Posterior vena cava (tissue), 2 donors: ENCODE measurements at regions not wholly inside any gene's neighbourhood (a gene's known extent, or its start where the extent isn't known, plus 50 kb on each side); places are given as distances from the start of the nearest gene placed in this dataset.

Source experiments
- DNase-seq: peaks from one replicate; pipeline ENCODE4 v3.0.0-alpha.2; 2020; ENCODE audit warnings: low spot score
- intact Hi-C, 2 donors: fragments of 100-400 bp; cut with DNase I; formaldehyde crosslinking; loops; one replicate each; pipeline versions ENCODE4 v1.14.1 to v1.14.2; 2022 to 2023
- donor health status: DM: yes; HTN: yes; CAD: no.
- donor health status: DM: yes; HTN: yes; CAD: no.

DNA sequence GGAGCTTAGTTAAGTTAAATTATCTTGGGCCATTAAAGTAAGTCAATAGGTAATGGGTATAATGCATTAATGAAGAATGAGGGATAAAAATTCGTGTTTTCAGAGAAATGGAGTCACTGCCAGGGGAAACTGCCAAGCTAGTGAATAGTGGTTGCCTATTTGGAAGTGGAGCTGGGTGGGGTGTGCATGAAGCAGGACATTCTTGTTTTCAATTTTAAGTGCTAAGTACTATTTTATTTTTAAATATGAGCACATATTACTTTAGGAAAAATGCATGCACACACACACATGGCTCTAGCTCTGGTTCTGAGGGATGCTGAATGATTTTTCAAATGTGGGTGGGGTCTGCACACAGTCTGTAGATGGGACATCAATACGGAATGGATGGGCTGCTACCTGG is 717.7 kb upstream of the SGCG start:
- no peak for DNase-seq
- intact Hi-C loops = no loop called here

DNA sequence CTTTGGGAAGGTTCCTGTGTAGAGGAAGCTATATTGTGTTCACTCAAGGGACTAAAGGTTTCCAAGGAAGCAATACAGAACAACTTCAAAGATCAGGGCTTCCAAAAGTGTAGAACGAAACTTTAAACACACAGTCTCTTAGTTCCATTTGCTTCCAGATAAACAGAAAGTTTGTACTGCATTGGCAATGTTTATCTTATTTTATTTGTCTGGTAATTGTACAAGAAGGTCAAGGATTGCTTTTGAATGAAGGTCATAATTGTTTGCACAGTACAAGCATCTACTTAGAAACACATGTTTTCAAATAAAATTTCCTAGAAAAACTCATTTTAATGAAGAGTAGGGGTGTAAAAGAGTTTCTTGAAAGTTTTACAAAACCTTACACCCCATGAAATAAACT is 712.7 kb upstream of the SGCG start:
- intact Hi-C loops = no loop called here
- DNase-seq = no peak

DNA sequence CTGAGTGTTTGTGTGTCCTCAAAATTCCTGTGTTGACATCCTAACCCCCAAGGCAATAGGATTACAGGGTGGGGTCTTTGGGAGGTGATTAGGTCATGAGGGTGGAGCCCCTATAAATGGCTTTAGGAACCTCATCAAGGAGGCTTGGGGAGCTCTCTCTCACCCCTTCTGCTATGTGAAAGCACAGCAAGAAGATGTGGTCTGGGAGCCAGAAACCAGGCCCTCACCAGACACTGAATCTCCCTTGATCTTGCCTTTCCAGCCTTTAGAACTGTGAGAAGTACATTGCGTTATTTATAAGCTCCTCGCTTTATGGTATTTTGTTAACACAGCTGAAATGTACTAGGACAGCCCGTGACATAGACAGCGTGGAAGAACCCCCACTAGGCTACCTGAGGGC is 712.0 kb upstream of the SGCG start:
- DNase-seq = no peak
- intact Hi-C loops = no loop called here

DNA sequence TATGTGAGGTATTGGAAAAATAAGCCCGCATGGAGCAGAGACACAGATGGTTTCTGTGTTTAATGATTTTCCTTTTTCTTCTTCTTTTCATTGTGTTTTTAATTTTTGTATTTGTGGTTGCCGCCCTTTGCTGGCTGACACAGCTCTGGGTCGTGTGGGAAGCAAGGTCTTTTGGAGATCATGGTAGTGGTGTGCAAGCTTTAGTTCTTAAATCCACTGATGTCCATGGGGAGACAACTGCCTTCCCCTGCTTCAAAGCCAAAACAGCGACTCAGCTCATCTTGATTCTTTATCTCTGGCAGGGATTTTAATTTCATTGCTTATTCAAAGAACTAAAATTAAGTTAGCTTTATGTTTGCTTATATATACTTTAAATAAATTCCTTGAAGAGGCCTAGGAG is 711.3 kb upstream of the SGCG start:
- no peak for DNase-seq
- intact Hi-C loops = no loop called here

DNA sequence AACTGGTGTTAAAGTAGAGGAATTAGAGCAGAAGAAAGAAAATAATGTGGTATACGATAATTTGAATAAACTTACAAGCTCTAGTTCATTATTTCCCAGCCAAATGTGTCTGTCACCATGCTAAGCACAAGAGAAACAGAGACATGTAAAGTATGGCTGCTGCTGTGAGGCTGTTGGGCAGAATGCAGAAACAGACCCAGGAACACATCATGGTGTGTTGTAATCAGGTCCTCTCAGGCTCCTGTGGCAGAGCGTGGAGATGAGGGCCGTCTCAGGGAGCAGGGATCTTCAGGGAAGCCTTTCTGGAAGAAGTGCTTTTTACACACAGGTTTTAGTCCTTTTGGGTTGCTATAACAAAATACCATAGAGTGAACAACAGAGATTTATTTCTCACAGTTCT is 710.7 kb upstream of the SGCG start:
- no peak for DNase-seq
- intact Hi-C loops = no loop called here

DNA sequence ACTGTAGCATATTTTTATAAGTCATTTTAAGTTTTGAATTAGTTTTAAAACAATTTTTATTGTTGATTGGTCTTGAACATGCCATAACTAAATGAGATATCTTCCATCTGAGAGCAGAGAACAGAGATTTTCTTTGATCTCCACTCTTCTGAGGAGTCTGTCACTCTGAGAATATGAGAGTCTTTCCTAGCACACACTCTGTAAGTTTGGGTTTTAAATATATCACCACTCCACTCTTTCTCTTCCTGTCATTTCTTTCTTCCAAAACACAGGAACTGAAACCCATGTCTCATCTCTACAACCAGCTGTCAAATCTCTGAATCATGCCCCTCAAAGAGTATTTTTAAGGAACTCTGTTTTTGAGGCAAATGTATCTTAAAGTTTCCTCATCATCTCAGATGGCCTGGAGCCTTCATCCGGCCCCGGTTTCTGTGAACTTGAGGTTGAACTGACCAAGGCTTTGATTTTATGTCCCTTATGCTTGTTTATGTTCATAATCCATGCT is 698.2 kb upstream of the SGCG start:
- DNase-seq = no peak
- intact Hi-C loops = no loop called here

DNA sequence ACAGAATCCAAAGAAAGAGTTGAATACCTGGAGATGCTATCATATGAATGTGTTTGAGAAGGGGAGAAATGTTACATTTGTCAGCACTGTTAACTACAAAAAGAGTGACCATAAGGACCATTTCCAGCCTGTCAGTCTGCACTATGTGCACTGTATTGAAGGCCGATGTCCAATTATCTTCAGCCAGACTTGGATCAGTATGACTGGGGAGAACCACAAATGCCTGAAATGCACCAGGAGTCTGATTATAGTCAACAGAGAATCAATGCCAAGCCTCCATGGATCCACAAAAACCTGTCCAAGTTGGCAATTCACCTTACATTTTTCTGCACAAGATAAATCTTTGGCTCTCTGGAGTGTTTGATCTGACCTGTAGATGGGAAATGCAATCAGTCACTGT is 697.5 kb upstream of the SGCG start:
- DNase-seq = no peak
- intact Hi-C loops = no loop called here

DNA sequence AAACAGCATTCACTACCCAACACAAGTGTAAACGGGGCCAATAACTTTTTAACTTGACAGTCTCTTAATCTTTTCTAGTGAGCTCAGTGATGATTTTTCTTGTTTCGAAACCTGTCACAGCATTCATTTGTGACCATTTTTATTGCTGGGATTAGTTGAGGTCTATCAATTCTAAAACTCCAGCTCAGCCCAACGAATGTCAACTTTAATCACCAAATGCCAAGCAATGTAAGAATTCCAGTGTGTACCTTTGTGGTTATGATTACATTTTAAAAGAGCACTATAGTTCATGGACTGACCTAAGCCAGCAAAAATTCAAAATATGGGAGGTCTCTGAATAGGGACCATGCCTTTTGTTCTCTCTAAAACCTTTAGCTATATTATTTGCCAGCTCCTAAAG is 694.3 kb upstream of the SGCG start:
- intact Hi-C loops = no loop called here
- no peak for DNase-seq

DNA sequence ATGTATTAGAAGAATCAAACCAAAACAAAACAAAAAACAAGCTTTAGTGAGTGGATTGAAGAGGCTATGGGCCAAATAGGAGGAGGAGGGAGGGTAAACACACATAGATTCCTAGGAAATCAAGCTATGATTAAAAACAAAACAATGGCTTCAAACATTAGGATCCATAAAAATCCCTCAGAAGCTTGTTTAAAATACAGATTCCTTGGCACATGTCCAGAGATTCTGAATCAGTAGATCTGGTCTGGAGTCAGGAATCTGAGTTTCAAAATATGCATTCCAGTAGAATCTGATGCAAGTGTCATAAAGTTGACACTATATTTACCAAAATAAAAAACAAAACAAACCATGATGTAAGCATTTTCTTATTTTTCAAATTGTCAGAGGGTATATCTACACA is 692.8 kb upstream of the SGCG start:
- no peak for DNase-seq
- intact Hi-C loops = no loop called here

DNA sequence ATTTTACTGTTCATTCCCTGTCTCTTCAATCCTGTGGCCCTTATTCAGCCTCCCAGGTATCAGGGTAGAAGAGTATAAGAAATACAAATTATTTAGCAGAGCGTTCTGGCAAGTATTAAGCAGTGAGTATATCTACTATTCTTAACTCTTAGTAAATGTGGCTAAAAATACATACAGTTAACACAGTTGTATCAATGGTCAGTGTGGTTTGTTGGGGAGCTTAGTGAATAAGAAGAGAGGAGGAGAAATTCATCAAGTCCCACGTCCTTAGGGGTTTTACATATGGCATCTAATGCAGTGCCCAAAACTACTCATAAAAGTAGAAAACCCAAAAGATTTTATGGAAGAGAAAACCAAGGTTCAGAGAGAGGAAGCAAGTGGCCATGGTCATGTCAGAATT is 691.0 kb upstream of the SGCG start:
- intact Hi-C loops = no loop called here
- DNase-seq = no peak

DNA sequence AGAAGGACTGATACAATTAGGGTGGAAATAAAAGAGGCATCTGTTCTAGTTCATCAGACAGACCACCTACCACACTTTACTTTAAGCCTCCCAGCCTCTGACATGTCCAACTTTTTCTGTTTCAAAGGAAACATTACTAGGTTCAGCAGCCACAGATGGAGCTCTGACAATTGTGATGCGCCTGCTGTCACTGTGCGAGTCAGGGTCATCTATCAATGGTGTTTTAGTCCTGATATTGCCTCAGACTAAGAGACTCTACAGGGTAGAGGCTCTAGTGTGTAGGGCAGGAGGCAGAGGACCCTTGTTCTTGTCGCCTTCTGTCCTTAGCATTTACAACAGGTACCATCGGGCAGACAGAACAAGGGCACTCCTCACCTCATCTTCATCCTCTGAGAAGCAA is 685.0 kb upstream of the SGCG start:
- no peak for DNase-seq
- intact Hi-C loops = no loop called here

DNA sequence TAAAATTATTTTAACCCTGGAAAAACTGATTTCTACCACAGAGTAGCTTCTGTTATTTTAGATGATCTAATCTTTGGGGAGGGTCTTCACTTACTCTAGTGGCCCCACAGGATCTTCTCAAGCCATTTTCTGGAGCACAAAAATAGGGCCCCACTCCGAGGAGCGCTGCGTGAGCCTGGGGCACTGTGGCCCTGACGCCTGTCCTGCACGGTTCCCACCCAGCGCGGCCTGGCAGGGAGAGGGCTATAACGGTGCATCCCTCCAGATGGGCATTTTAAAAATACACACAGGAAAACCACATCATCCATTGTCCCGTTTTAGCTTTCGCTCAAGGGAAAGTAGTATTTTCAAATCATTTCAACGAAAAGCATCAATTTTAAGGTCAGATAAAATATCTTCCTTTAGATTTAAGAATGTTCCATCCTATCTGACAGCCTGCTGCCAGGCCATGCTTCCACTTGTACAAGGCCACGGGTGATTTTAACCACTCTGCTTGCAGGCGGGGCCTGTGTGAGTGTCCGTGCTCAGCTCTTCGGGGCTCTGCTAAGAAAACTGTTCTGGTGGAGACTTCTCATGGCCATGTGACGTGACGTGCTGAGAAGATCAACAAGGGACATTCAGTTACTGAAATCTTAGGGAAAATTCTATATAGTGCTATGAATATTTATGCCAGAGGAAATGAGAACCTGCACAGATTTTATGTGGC is 683.8 kb upstream of the SGCG start:
- intact Hi-C loops = no loop called here
- no peak for DNase-seq

DNA sequence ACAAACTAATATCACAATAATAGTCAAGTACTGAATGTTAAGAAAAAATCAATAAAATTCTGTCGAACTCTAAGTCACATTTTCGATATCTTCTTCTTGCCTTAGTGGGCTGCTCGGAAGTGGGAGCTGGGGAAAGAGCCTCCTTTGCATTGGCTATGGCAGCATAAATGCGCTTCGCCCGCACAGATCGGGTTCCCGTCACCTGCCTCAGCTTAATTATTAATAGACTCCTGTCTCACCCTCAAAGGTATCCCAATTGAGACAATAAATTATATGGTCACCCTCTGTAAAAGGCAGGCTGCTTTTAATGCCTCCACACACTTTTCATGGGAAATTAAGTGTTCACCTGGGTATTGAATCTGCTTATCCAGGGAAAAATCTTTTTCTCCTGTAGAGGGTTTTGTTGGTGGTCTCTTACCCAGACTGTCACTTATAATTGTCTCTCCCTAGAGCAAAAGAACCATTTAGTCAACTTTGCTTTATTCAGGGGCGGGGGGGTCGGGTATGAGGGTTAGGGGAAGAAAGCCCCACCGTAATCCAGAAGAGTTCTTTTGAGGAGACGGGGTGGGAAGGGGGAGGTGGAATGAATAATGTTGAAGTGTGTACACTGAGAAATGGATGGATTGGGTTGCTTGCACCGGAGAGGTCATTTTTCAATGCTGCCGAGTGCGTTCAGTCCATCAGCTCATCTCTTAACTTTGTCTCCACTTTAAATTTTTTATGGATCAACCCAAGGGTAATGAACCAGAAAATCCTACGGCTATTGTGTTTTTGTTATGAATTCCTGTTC is 682.6 kb upstream of the SGCG start:
- DNase-seq = no peak
- intact Hi-C loops = no loop called here

DNA sequence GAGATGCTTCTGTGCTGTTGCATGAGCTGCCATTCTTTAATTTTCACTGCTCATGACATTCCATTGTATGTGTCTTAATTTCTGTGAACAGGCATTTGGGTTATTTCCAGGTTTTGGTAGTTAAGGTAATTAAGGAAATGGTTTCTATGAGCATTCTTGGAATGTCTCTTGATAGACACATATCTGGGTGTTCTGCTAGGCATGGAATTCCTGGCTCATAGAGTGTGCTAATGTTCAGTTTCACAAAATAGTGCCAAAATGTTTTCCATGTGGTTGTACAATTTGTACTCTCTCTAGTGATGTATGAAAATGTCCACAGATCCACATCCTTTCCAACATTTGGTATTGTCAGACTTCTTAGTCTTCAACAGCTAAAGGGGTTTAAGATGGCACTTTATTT is 680.9 kb upstream of the SGCG start:
- intact Hi-C loops = no loop called here
- DNase-seq = no peak

DNA sequence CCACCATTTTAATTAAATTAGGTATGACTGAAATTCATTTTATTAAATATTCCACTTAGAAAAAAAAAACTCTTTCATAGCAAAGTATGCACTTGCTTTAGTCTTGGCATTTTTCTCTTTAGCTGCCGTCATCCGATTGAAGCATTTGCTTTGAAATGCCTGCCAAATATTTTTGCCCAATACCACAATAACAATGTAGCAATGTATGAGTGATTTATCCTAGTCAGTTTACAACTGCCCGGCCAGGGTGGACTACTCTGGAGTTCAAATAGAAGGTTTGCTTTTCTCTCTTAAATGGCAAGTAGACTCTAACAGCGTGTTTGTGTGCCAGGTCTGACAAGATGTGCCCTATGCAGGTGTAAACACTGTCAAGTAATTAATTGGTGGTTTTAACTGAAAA is 675.3 kb upstream of the SGCG start:
- no peak for DNase-seq
- intact Hi-C loops = no loop called here

DNA sequence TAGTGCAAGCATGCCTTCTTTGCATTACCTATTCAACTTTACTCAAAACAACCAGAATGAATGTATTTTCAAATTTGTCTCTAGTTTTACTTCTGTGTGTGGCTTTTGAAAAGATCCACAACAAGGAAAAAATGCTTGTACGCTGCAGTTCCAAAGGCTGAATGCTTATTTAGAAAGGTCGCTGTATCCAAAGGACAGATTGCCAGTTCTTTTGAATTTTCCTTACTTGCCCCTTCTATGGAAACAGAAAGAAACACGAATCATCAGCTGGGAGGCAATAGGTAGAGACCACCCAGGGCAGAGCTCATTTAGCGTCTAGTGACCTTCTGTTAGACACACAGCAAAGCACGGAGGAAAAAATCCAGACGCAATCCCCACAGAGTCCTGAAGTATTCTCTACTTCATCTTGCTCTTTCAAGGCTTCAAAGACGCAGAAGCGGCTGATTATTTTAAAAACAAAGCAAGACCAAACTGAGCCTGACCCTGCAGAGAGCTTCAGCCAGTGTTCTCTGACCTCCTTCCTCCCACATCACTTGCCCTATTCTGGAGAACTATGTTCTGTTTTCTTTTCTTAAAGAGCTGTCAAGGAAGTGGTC is 674.6 kb upstream of the SGCG start:
- intact Hi-C loops = no loop called here
- DNase-seq = no peak

DNA sequence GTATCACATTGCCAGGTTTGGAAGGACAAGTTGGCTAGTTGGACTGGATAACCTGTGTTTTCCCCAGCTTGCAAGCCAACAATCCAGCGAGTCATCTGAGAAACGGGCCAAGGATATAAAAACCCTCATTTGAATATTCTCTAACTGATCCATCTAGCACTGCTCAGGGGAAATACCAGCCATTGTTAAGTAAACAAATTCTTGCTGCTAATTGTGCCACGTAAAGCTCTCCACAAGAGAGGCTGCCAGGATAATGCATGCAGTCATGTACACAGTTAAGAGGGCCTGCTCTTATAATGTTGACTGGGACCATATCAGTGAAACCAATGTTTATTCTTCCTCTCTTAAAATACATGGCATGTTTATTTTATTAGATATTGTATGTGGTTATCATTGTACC is 663.2 kb upstream of the SGCG start:
- intact Hi-C loops = no loop called here
- DNase-seq = no peak

DNA sequence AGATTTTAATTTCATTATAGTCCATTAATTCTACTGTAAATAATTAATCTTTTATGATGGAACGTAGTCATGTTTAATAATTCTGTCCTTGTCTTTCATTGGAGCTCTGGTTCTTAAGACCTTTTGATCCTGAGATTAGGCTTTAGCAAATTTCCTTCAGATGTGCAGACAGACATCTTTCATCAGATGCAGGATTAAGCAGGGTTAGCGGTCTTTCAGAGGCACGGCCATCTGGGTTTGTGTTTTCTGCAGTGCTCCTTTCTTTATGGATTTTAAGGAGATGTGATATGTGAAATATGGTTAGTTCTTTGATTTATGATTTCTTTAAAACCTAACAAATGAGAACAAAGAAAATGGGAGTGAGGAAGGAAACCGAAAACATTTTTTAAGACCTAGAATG is 643.9 kb upstream of the SGCG start:
- DNase-seq = no peak
- intact Hi-C loops = no loop called here

DNA sequence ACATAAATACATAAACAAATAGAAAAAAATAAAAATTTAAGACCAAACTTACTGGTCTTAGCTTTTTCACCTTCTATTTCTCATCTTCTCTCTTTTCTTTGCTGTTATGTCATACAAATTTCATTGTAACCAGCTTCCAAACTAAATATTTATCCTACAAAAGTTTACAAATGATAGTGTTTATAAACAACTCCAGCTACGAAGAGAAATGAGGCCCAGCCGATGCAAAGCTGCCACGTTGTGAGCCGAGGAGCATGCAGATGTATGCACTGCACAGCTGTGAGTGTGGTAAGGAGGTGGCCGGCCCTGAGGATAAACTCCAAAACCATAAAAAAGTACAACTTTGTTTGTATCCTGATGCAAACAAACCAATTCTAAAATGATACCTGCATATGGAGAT is 642.4 kb upstream of the SGCG start:
- DNase-seq = no peak
- intact Hi-C loops = no loop called here

DNA sequence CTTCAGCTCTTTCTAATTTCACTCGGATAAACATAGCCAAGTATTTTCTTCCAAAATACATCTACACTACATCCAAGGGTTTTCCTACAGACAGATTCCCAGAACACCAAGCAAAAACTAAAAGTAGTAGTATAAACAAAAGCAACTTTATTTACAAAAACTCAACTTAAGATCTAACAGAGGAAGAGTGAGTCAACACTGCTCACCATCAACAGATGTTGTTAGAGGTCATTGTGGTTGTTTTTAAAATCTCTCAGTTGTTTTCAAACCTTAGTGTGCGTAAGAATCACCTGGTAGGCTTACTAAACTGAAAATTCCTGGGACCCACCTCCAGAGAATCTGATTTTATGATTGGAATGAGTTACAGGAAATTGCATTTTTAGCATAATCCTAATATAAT is 631.7 kb upstream of the SGCG start:
- no peak for DNase-seq
- intact Hi-C loops = no loop called here

DNA sequence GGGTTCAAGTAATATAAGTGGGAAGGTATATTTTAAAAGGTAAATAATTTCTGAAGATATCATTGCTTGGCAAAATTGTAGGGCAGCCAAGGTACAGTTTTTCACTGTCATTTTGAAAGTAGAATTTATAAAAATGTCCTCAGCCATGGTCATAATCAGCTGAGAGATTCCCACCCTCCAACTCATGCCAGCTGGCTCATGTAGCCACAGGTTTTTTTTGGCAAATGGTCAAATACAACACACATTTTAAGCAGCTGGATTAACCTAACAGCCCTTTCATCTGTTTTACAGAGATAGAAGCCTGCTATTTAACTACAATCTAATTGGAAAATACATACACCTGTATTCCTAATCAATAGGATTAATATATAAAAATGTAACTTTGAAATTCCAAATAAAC is 619.2 kb upstream of the SGCG start:
- DNase-seq = no peak
- intact Hi-C loops = no loop called here
